Glutamatergic neuron (in vitro differentiated cells): ENCODE measurements at regions not wholly inside any gene's neighbourhood (a gene's known extent, or its start where the extent isn't known, plus 50 kb on each side); places are given as distances from the start of the nearest gene placed in this dataset.

ENCODE experiments used
- DNase-seq: peaks from one replicate; pipeline ENCODE4 v3.0.0; 2022
- H3K27ac Mint-ChIP-seq: one replicate; pipeline ENCODE4 v1.8.0; 2020; ENCODE audit warnings: mild to moderate bottlenecking, mixed read lengths, inconsistent platforms; ENCODE audit not compliant: unreplicated experiment
- H3K27me3 Mint-ChIP-seq: one replicate; pipeline ENCODE4 v1.8.0; 2020; ENCODE audit warnings: mild to moderate bottlenecking, moderate library complexity, mixed read lengths, inconsistent platforms; ENCODE audit not compliant: unreplicated experiment
- H3K36me3 Mint-ChIP-seq: one replicate; pipeline ENCODE4 v1.8.0; 2020; ENCODE audit warnings: mild to moderate bottlenecking, mixed read lengths, inconsistent platforms; ENCODE audit not compliant: unreplicated experiment
- H3K4me1 Mint-ChIP-seq: one replicate; pipeline ENCODE4 v1.8.0; 2020; ENCODE audit warnings: mild to moderate bottlenecking, low read depth, mixed read lengths, inconsistent platforms; ENCODE audit not compliant: unreplicated experiment
- H3K4me3 Mint-ChIP-seq: one replicate; pipeline ENCODE4 v1.8.0; 2020; ENCODE audit warnings: mild to moderate bottlenecking, mixed read lengths, inconsistent platforms; ENCODE audit not compliant: unreplicated experiment
- H3K9me3 Mint-ChIP-seq: one replicate; pipeline ENCODE4 v1.8.0; 2020; ENCODE audit warnings: mild to moderate bottlenecking, moderate library complexity, mixed read lengths, inconsistent platforms; ENCODE audit not compliant: unreplicated experiment
- TF ChIP-seq, protein P1 (sequence below): fragments of 200-600 bp; sonication (generic); IDR thresholded peaks from one replicate; pipeline ENCODE4 v1.5.0; 2021; ENCODE audit not compliant: partially characterized antibody, unreplicated experiment

DNA sequence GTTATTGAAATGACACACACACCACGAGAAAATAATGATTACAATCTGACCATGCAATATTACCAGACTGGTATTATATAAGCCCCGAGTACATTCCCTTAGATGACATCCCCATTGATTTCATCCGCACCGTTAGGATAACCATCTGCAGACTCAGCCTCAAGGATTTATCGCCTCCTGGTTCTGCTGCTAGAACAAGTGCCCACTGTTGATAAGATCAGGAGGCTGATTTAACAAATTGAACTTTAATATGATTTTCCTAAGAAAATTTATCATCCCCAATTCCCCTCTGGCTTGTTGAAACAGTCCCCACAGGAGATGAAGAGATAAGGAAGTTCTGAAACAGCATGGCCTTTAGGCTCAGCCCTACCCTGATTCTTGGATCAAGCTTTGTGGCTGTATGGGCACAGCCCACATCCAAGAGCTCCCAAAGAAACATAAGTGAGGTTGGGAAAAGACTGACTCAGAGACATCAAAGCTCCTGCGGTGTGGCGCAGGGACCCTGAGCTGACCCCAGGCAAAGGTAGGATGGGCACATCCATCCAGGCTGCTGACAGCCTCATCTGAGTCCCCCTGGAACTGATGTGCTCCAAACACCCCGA, 59.2 kb upstream of the CHCHD3 start:
- H3K27ac Mint-ChIP-seq: no peak overlapping the region
- DNase-seq: no peak
- H3K36me3 Mint-ChIP-seq: no peaks in the 10 kb centered on the region
- H3K4me1 Mint-ChIP-seq: peaks cover 5% of the 10 kb centered on the region
- no peak overlapping the region for H3K4me3 Mint-ChIP-seq
- no peaks in the 10 kb centered on the region for H3K27me3 Mint-ChIP-seq
- no peaks in the 10 kb centered on the region for H3K9me3 Mint-ChIP-seq
- TF ChIP-seq, protein P1, sequence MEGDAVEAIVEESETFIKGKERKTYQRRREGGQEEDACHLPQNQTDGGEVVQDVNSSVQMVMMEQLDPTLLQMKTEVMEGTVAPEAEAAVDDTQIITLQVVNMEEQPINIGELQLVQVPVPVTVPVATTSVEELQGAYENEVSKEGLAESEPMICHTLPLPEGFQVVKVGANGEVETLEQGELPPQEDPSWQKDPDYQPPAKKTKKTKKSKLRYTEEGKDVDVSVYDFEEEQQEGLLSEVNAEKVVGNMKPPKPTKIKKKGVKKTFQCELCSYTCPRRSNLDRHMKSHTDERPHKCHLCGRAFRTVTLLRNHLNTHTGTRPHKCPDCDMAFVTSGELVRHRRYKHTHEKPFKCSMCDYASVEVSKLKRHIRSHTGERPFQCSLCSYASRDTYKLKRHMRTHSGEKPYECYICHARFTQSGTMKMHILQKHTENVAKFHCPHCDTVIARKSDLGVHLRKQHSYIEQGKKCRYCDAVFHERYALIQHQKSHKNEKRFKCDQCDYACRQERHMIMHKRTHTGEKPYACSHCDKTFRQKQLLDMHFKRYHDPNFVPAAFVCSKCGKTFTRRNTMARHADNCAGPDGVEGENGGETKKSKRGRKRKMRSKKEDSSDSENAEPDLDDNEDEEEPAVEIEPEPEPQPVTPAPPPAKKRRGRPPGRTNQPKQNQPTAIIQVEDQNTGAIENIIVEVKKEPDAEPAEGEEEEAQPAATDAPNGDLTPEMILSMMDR: no peak

DNA sequence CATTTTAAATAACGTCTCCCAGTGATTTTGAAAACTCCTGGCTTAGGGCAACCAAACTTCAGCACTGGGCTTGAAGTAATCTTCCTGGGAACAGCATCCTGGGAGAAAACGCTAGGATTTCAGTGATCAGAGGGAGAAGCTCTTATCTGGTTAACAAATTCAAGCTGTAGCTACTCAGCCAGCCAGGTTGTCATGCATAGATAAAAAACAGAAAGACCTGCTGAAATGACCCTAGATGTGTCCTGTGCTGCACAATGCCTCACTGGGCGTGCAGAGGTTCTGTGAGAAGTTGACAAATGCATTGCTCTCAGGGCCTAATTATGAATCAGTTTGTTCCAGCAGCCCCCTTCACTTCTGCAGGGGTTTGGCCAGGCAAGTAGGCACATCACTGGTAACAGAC, 68.9 kb upstream of the CHCHD3 start:
- Mint-ChIP-seq H3K36me3 (no peaks in the 10 kb centered on the region), H3K4me3 (no peak overlapping the region), H3K27ac (no peak overlapping the region), H3K4me1 (no peaks in the 10 kb centered on the region), H3K9me3 (no peaks in the 10 kb centered on the region), H3K27me3 (peaks cover 2% of the 10 kb centered on the region)
- TF ChIP-seq, protein P1: no peak
- no peak for DNase-seq

DNA sequence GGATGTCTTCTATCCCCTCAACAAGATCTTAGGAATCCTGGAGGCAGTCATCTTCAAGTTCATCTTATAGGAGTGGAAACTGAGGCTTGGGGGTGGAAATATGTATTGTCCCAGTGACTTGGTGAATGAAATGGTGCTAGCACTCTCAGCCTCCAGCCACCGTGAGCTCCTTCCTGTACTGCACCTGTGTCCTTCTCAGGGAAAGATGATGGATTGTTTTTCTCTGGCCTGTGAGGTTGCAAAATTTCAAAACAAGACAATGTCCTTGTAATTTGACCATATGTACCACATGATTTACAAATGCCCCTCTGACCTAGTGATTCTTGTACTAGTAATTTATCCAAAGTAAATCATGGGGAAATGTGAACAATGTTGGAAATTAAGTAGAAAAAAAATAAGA, 71.0 kb upstream of the CHCHD3 start:
- Mint-ChIP-seq H3K9me3 (peaks cover 2% of the 10 kb centered on the region), H3K4me1 (no peaks in the 10 kb centered on the region), H3K4me3 (no peak overlapping the region), H3K27ac (no peak overlapping the region), H3K36me3 (no peaks in the 10 kb centered on the region), H3K27me3 (peaks cover 2% of the 10 kb centered on the region)
- TF ChIP-seq, protein P1: no peak
- no peak for DNase-seq

DNA sequence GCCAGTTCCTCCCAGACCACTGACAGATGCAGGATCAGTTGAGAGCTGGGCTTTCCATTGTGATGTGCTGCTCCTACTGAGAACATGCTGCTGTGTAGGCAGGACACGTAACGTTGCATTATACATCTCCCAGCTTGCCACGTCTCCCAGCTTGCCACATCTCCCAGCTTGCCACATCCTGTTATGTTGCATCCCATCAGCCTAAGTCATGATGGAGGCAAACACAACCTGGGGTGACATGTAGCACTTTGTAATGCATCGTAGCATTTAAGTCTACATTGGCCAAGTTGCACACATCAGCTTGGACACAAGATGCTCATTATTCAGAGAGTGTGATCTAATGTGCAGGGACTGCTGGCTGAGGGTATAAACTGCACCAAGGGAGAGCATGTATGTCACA, 73.3 kb upstream of the CHCHD3 start:
- Mint-ChIP-seq H3K27me3 (peaks cover 2% of the 10 kb centered on the region), H3K4me1 (no peaks in the 10 kb centered on the region), H3K4me3 (no peak overlapping the region), H3K36me3 (no peaks in the 10 kb centered on the region), H3K9me3 (peaks cover 2% of the 10 kb centered on the region), H3K27ac (no peak overlapping the region)
- TF ChIP-seq, protein P1: no peak
- DNase-seq: no peak

DNA sequence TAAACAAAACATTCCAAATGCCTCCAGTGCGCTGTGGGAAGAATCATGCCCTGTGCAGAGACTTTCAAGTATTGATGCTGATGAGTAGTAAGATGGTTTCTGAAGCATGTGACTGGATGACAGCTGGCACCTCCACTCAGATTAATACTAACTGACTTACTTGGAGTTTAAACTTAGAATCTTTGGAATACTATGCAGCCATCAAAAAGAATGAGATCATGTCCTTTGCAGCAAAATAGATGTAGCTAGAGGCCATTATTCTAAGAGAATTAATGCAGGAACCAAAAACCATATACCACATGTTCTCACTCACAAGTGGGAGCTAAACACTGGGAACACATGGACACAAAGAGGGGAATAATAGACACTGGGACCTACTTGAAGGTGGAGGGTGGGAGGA, 73.8 kb upstream of the CHCHD3 start:
- H3K4me1 Mint-ChIP-seq: no peaks in the 10 kb centered on the region
- DNase-seq: no peak
- no peak overlapping the region for H3K27ac Mint-ChIP-seq
- H3K36me3 Mint-ChIP-seq: no peaks in the 10 kb centered on the region
- TF ChIP-seq, protein P1: no peak
- peaks cover 2% of the 10 kb centered on the region for H3K9me3 Mint-ChIP-seq
- peaks cover 2% of the 10 kb centered on the region for H3K27me3 Mint-ChIP-seq
- H3K4me3 Mint-ChIP-seq: no peak overlapping the region
